ENCODE measurements at regions not wholly inside any gene's neighbourhood (a gene's known extent, or its start where the extent isn't known, plus 50 kb on each side); places are given as distances from the start of the nearest gene placed in this dataset.

DNA sequence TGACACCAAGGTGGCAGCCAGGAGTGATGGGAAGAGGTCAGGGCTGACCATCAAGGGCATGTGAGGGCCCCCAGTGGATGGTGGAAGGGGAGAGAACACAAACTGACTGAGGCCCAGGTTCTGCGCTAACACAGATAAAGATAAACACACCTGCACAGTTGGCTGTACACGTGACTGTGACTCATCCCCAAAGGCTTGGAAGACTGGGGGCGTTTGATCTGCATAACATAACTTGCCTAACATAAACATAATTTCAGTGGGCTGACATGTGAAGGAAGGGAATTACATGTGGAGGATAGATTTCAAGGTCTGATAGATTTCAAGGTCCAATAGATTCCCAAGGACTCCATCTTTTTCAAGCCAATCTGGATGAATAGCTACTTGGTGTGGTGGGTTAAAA lies 100.9 kb upstream of the TNRC6C start:
- WGBS (ENCODE audit: insufficient coverage): 80% methylated on average over 2 of the region's 3 CpGs
- H3K4me3 ChIP-seq (ENCODE audit: control insufficient read depth in 1 of 7, extremely low read depth in 1 of 7, insufficient read depth in 4 of 7, low read depth in 2 of 7, low read length in 6 of 7): no peak overlapping the region
- H3K27ac ChIP-seq (ENCODE audit: insufficient read depth in 1 of 2, low read depth in 1 of 2, low read length in 2 of 2, poor library complexity in 1 of 2, severe bottlenecking in 2 of 2): no peak overlapping the region
- no peak for DNase-seq
- POLR2A ChIA-PET: no interaction called here
- H3K9me3 ChIP-seq (ENCODE audit: control extremely low read depth in 1 of 5, control insufficient read depth in 4 of 5, insufficient read depth in 2 of 5, low read depth in 1 of 5, low read length in 4 of 5): no peaks in the 10 kb centered on the region
- H3K4me1 ChIP-seq (ENCODE audit: control extremely low read depth in 1 of 4, control insufficient read depth in 4 of 4, insufficient read depth in 4 of 4, low read length in 3 of 4): peaks cover 0 to 22% (median 2%) of the 10 kb centered on the region in 4 experiments
- peaks cover 0 to 3% (median 0%) of the 10 kb centered on the region in 5 experiments for H3K27me3 ChIP-seq (replicated peaks in 2 of 5; ENCODE audit: control insufficient read depth in 4 of 5, insufficient read depth in 5 of 5, low read length in 4 of 5)
- CTCF ChIA-PET: no interaction called here
- H3K36me3 ChIP-seq (ENCODE audit: control insufficient read depth in 4 of 4, insufficient read depth in 4 of 4, low read length in 3 of 4): no peaks in the 10 kb centered on the region

DNA sequence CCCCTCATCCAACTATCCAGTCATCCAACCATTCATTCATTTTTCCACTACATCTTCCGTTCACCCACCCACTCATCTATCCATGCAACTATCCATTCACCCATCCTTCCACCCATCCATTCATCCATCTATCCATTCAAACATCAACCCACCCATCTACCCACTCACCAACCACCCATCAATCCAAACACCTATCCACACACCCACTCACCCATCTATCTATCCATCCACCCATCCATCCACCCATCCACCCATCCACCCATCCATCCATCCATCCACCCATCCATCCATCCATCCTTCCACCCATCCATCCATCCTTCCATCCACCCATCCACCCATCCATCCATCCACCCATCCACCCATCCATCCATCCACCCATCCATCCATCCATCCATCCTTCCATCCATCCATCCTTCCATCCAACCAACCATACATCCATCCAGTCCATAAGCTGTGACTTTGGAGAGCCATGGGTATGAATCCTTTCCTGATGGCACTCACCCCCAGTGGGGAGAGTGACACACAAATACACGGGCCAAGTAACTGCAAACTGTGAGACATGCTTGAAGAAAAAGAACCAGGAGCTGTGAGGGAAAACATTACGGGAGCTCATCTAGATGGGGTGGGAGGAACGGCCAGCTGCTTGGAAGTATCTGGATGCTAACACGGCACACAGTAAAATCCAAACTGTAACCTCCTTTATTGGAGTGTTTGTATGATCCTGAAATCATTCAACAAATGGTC lies 100.0 kb upstream of the TNRC6C start:
- no peaks in the 10 kb centered on the region for H3K36me3 ChIP-seq (ENCODE audit: control insufficient read depth in 4 of 4, insufficient read depth in 4 of 4, low read length in 3 of 4)
- H3K4me1 ChIP-seq (ENCODE audit: control extremely low read depth in 1 of 4, control insufficient read depth in 4 of 4, insufficient read depth in 4 of 4, low read length in 3 of 4): peaks cover 0 to 30% (median 4%) of the 10 kb centered on the region in 4 experiments
- H3K4me3 ChIP-seq (ENCODE audit: control insufficient read depth in 1 of 7, extremely low read depth in 1 of 7, insufficient read depth in 4 of 7, low read depth in 2 of 7, low read length in 6 of 7): no peak overlapping the region
- WGBS (ENCODE audit: insufficient coverage): 96% methylated on average over 5 of the region's 5 CpGs
- ChIA-PET POLR2A (no interaction called here), CTCF (interaction anchor here (0.7 to 3.2 kb wide), 3 partner anchors 11 to 76 kb away, joined by 3 to 9 read pairs (median 3); no protein-coding TSS in a partner anchor)
- H3K9me3 ChIP-seq (ENCODE audit: control extremely low read depth in 1 of 5, control insufficient read depth in 4 of 5, insufficient read depth in 2 of 5, low read depth in 1 of 5, low read length in 4 of 5): no peaks in the 10 kb centered on the region
- peaks cover 0 to 3% (median 0%) of the 10 kb centered on the region in 5 experiments for H3K27me3 ChIP-seq (replicated peaks in 2 of 5; ENCODE audit: control insufficient read depth in 4 of 5, insufficient read depth in 5 of 5, low read length in 4 of 5)
- no peak for DNase-seq
- H3K27ac ChIP-seq (ENCODE audit: insufficient read depth in 1 of 2, low read depth in 1 of 2, low read length in 2 of 2, poor library complexity in 1 of 2, severe bottlenecking in 2 of 2): no peak overlapping the region

DNA sequence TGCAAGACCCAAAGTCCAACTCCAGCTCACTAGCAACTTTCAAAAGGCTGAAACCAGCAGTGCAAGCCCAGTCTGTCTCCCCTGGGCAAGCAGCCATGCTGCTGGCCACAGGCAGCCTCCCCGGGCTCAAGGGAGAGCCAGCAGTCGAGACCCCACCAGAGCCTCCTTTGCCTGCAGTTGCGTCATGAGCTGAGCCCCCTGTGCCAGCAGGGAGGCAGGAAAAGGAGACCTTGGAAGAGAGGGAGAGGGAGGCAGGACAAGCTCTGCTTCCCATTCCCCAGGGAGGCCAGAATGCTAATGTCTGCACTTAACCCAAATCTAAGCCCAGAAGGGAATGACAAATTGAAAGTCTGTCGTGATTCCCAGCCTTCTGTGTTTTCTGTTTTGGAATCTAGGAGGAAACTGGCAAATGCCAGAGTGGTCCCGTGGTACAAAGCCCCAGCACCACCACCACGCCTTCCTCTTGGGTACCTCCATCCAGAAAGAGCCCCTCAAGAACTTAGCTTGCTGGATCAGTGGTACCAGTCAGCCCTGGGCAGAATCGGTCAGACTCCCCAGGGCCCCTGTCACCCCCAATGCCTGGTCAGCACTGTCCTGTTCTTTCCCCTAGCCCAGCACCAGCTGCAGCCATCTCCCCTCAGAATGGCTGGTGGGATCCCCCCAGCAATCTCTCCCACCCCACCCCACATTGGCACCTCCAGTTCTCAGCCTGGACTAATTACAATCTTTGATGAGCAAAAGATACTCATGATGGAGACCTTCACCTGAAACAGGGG lies 99.3 kb upstream of the TNRC6C start:
- POLR2A ChIA-PET: no interaction called here
- DNase-seq: no peak
- H3K4me1 ChIP-seq (ENCODE audit: control extremely low read depth in 1 of 4, control insufficient read depth in 4 of 4, insufficient read depth in 4 of 4, low read length in 3 of 4): peaks cover 0 to 31% (median 10%) of the 10 kb centered on the region in 4 experiments

DNA sequence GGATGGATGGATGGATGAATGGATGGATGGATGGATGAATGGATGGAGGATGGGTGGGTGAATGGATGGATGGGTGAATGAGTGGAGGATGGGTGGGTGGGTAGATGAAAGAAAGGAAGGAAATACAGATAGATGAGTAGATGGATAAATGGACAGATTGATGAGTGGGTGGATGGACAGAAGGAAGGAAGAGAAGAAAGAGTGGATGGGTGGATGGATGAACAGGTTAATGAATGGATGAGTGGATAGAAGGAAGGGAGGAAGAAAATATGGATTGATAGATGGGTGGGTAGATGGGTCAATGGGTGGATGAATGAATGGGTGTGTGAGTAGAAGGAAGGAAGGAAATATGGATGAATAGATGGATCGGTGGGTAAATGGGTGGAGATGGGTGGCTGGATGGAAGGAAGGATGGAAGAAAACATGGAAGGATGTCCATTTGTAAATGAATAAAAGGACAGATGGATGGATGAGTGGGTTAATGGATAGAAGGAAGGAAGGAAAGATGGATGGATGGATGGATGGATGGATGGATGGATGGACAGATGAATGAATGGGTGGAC lies 97.3 kb upstream of the TNRC6C start:
- H3K4me1 ChIP-seq (ENCODE audit: control extremely low read depth in 1 of 4, control insufficient read depth in 4 of 4, insufficient read depth in 4 of 4, low read length in 3 of 4): peaks cover 0 to 41% (median 12%) of the 10 kb centered on the region in 4 experiments
- no peak overlapping the region for H3K27ac ChIP-seq (ENCODE audit: insufficient read depth in 1 of 2, low read depth in 1 of 2, low read length in 2 of 2, poor library complexity in 1 of 2, severe bottlenecking in 2 of 2)
- 92% methylated on average over 1 of the region's 1 CpG for WGBS (ENCODE audit: insufficient coverage)
- CTCF ChIA-PET: interaction anchor here (3.2 kb wide), 1 partner anchor 8 kb away, joined by 9 read pairs; no protein-coding TSS in a partner anchor
- POLR2A ChIA-PET: no interaction called here
- no peaks in the 10 kb centered on the region for H3K9me3 ChIP-seq (ENCODE audit: control extremely low read depth in 1 of 5, control insufficient read depth in 4 of 5, insufficient read depth in 2 of 5, low read depth in 1 of 5, low read length in 4 of 5)
- H3K36me3 ChIP-seq (ENCODE audit: control insufficient read depth in 4 of 4, insufficient read depth in 4 of 4, low read length in 3 of 4): no peaks in the 10 kb centered on the region
- no peak for DNase-seq
- peaks cover 0 to 3% (median 0%) of the 10 kb centered on the region in 5 experiments for H3K27me3 ChIP-seq (replicated peaks in 2 of 5; ENCODE audit: control insufficient read depth in 4 of 5, insufficient read depth in 5 of 5, low read length in 4 of 5)
- H3K4me3 ChIP-seq (ENCODE audit: control insufficient read depth in 1 of 7, extremely low read depth in 1 of 7, insufficient read depth in 4 of 7, low read depth in 2 of 7, low read length in 6 of 7): no peak overlapping the region

More for the DNA sequence above, 99.3 kb upstream of the TNRC6C start:
- 100% methylated on average over 4 of the region's 7 CpGs for WGBS (ENCODE audit: insufficient coverage)
- Histone ChIP-seq H3K9me3 (ENCODE audit: control extremely low read depth in 1 of 5, control insufficient read depth in 4 of 5, insufficient read depth in 2 of 5, low read depth in 1 of 5, low read length in 4 of 5) (no peaks in the 10 kb centered on the region), H3K4me3 (ENCODE audit: control insufficient read depth in 1 of 7, extremely low read depth in 1 of 7, insufficient read depth in 4 of 7, low read depth in 2 of 7, low read length in 6 of 7) (no peak overlapping the region), H3K27ac (ENCODE audit: insufficient read depth in 1 of 2, low read depth in 1 of 2, low read length in 2 of 2, poor library complexity in 1 of 2, severe bottlenecking in 2 of 2) (no peak overlapping the region), H3K27me3 (replicated peaks in 2 of 5; ENCODE audit: control insufficient read depth in 4 of 5, insufficient read depth in 5 of 5, low read length in 4 of 5) (peaks cover 0 to 3% (median 0%) of the 10 kb centered on the region in 5 experiments), H3K36me3 (ENCODE audit: control insufficient read depth in 4 of 4, insufficient read depth in 4 of 4, low read length in 3 of 4) (no peaks in the 10 kb centered on the region)
- CTCF ChIA-PET: interaction anchor here (0.7 to 3.2 kb wide), 3 partner anchors 10 to 76 kb away, joined by 3 to 9 read pairs (median 3); no protein-coding TSS in a partner anchor

DNA sequence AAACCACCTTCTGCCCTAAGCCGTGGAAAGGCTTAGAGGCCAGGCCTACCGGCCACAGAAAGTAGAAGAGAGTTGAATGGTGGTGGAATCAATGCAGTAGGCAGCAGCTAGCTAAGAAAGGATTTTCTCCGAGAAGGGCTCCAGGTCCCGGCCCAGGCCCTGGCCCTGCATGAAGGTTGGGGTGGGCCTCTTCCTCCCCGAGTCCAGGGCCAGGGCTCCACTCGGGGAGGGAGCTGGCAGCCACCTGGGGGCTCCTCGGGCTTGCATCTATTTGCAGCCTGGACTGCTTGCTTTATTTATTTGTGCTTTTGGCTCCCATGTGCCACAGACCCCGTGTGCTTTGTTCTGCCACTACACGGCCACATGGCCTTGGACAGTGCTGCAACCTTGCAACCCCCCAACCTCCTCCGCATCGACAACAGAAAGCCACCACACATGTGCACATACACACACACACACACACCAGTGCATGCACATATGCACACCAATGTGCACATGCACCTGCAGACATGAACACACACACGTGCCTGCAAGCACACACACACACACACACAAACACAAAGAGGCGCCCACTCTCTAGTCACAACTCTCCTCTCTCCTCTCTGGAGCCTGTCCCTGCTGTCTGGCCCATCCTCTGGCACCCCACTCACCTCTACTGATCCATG lies 96.4 kb upstream of the TNRC6C start:
- peaks cover 0 to 3% (median 0%) of the 10 kb centered on the region in 5 experiments for H3K27me3 ChIP-seq (replicated peaks in 2 of 5; ENCODE audit: control insufficient read depth in 4 of 5, insufficient read depth in 5 of 5, low read length in 4 of 5)
- CTCF ChIA-PET: interaction anchor here (0.8 kb wide), 1 partner anchor 320 kb away, joined by 3 read pairs; no protein-coding TSS in a partner anchor
- no peak overlapping the region for H3K4me3 ChIP-seq (ENCODE audit: control insufficient read depth in 1 of 7, extremely low read depth in 1 of 7, insufficient read depth in 4 of 7, low read depth in 2 of 7, low read length in 6 of 7)
- no peaks in the 10 kb centered on the region for H3K9me3 ChIP-seq (ENCODE audit: control extremely low read depth in 1 of 5, control insufficient read depth in 4 of 5, insufficient read depth in 2 of 5, low read depth in 1 of 5, low read length in 4 of 5)
- DNase-seq: no peak
- no peaks in the 10 kb centered on the region for H3K36me3 ChIP-seq (ENCODE audit: control insufficient read depth in 4 of 4, insufficient read depth in 4 of 4, low read length in 3 of 4)
- POLR2A ChIA-PET: no interaction called here
- 93% methylated on average over 10 of the region's 13 CpGs for WGBS (ENCODE audit: insufficient coverage)
- peaks cover 0 to 37% (median 12%) of the 10 kb centered on the region in 4 experiments for H3K4me1 ChIP-seq (ENCODE audit: control extremely low read depth in 1 of 4, control insufficient read depth in 4 of 4, insufficient read depth in 4 of 4, low read length in 3 of 4)
- H3K27ac ChIP-seq (ENCODE audit: insufficient read depth in 1 of 2, low read depth in 1 of 2, low read length in 2 of 2, poor library complexity in 1 of 2, severe bottlenecking in 2 of 2): no peak overlapping the region

DNA sequence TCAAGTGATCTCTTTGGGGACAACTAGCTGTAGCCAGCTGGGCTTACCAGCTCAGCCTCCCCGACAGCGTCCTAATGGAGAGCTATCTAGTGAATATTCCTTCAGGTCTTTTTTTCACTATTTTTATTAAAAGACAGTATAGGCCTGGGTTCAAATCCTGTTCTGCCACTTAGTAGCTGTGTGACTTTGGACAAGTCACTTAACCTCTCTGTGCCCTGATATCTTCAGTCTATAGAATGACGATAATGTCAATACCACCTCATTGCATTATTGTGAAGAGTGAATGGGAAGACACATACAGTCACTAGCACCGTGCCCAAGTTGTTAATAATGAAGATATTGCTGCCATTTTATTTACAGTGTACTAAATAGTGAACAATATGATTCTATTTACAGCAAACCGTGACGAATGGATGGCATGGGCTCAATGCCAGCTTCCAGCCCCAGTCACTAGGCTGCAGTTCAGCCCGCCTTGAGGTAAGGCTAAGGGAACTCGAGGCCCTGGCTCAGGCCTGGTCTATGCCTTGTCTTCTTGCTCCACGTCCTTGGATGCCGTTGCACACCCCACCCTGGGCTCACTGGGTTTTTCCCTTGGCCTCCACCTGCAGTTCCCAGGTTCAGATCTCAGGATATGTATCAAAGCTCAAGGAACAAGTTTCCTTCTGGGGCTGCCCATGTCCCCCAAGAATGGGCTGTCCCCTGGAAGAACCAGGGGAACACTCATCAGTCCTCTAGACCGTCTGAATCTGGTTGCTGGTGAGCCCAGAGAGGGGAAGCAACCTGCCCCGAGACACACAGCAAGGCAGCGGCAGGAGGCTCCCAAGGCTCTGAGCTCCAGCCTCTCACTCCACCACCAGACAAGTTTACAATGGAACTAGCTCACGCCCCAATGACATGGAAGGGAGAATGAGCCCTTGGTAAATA lies 95.4 kb upstream of the TNRC6C start:
- Histone ChIP-seq H3K27ac (ENCODE audit: insufficient read depth in 1 of 2, low read depth in 1 of 2, low read length in 2 of 2, poor library complexity in 1 of 2, severe bottlenecking in 2 of 2) (no peak overlapping the region), H3K4me3 (ENCODE audit: control insufficient read depth in 1 of 7, extremely low read depth in 1 of 7, insufficient read depth in 4 of 7, low read depth in 2 of 7, low read length in 6 of 7) (peak overlapping the region in 1 of 7 experiments; percentile 17), H3K36me3 (ENCODE audit: control insufficient read depth in 4 of 4, insufficient read depth in 4 of 4, low read length in 3 of 4) (no peaks in the 10 kb centered on the region), H3K9me3 (ENCODE audit: control extremely low read depth in 1 of 5, control insufficient read depth in 4 of 5, insufficient read depth in 2 of 5, low read depth in 1 of 5, low read length in 4 of 5) (no peaks in the 10 kb centered on the region), H3K27me3 (replicated peaks in 2 of 5; ENCODE audit: control insufficient read depth in 4 of 5, insufficient read depth in 5 of 5, low read length in 4 of 5) (peaks cover 0 to 3% (median 0%) of the 10 kb centered on the region in 5 experiments), H3K4me1 (ENCODE audit: control extremely low read depth in 1 of 4, control insufficient read depth in 4 of 4, insufficient read depth in 4 of 4, low read length in 3 of 4) (peaks cover 0 to 46% (median 14%) of the 10 kb centered on the region in 4 experiments)
- peak in 1 of 3 donors; percentile 40 for DNase-seq
- CTCF ChIA-PET: interaction anchor here (0.8 kb wide), 1 partner anchor 321 kb away, joined by 3 read pairs; no protein-coding TSS in a partner anchor
- WGBS (ENCODE audit: insufficient coverage): 96% methylated on average over 9 of the region's 14 CpGs
- POLR2A ChIA-PET: interaction anchor here (0.6 to 0.9 kb wide), 2 partner anchors 21 to 89 kb away, joined by 3 to 5 read pairs; no protein-coding TSS in a partner anchor
